Mesodermal cell (in vitro differentiated cells): ENCODE measurements at regions not wholly inside any gene's neighbourhood (a gene's known extent, or its start where the extent isn't known, plus 50 kb on each side); places are given as distances from the start of the nearest gene placed in this dataset.
"Not testable (repeated sequence)": the region's sequence is repeated elsewhere in the genome, so short reads cannot be mapped to it uniquely, and the experiment has no call there.

Source experiments
- H3K27ac ChIP-seq: 2 replicates; pipeline ENCODE4 v1.7.0; 2013; ENCODE audit warnings: mild to moderate bottlenecking, low read depth, low read length, moderate library complexity; ENCODE audit not compliant: severe bottlenecking
- H3K36me3 ChIP-seq: 2 replicates; pipeline ENCODE4 v1.7.1; 2013; ENCODE audit warnings: mild to moderate bottlenecking, low read length, moderate library complexity; ENCODE audit not compliant: control insufficient read depth, insufficient read depth
- H3K4me1 ChIP-seq: one replicate; pipeline ENCODE4 v1.7.1; 2013; ENCODE audit warnings: mild to moderate bottlenecking, low read length; ENCODE audit not compliant: insufficient read depth, control insufficient read depth, poor library complexity, severe bottlenecking
- H3K4me3 ChIP-seq: 2 replicates; pipeline ENCODE4 v1.7.0; 2013; ENCODE audit warnings: low read length, control low read depth, mild to moderate bottlenecking; ENCODE audit not compliant: insufficient read depth, poor library complexity, severe bottlenecking; ENCODE audit errors: extremely low read depth
- H3K9me3 ChIP-seq: 2 replicates; pipeline ENCODE4 v1.7.1; 2013; ENCODE audit warnings: mild to moderate bottlenecking, low read length, moderate library complexity; ENCODE audit not compliant: control insufficient read depth
- WGBS, 2 experiments: methylation state at CpG; one replicate each; pipeline ENCODE4 v1.1.5; 2013; ENCODE audit warnings: missing lambda C conversion rate in 2 of 2; ENCODE audit not compliant: insufficient coverage in 2 of 2; 5-methylcytosine and 5-hydroxymethylcytosine counted together

DNA sequence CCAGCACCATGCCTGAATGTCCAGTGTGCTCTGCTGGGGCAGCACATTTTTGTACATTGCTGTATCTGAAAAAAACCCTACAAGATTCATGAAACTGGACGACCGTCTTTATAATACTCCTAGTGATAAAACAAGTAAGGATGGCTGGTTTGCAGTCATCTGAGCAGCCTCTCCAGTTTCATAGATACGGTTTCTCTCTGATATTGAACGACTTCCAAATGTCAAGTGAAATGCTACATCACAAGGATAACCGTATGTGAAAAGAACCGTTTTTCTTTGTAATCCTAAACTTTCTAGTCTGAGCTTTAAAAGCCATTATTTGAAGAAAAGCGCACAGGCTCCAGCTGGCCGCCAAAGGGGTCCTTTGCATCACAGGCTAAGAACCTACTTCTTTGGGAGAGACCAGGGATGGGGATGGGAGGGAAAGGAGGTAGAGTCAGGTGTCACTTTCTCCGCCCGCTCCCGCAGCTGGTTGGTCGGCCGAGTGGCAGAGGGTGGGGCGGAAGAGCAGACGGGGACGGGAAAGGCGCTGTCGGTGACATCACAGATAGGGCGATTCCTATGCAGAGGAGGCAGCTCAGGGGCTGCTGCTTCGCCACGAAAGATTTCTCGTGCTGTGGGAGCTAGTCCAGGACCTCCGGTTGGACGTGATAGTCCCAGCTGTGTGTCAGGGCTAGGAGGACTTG, 180.4 kb upstream of the NOTCH2NLA start:
- H3K4me1 ChIP-seq, H3K36me3 ChIP-seq, H3K4me3 ChIP-seq, H3K9me3 ChIP-seq: not testable (repeated sequence)
- H3K27ac ChIP-seq = peak overlapping the region; percentile 72
- no CpG with 5 or more reads among the region's 24 CpGs for WGBS, 2 experiments

DNA sequence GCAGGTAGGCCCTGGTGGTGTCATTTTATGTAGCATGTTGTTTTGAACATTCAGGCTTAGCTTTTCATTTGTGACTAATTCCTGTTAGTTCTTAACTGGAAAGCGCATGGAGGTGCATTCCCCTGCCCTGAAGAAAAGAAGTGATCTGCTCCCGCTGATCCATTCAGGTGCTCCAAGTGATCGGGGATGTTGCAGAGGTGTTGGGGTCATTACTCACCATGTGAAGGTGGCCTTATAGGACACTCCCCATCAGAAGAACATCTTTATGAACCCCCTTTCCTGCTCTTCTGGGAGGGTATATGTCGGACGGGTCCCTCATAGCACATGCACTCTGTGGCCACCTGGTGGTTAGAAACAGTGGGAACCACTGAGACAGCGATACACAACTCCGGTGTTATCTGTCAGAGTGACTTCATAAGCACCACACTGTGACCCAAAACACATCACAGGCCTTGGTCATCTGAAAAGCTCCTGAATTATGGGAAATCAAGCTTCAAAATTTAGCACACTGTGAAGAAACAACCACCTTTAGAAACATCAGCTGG, 172.5 kb upstream of the NOTCH2NLA start:
- no CpG with 5 or more reads among the region's 7 CpGs for WGBS, 2 experiments
- H3K9me3 ChIP-seq, H3K36me3 ChIP-seq: not testable (repeated sequence)

DNA sequence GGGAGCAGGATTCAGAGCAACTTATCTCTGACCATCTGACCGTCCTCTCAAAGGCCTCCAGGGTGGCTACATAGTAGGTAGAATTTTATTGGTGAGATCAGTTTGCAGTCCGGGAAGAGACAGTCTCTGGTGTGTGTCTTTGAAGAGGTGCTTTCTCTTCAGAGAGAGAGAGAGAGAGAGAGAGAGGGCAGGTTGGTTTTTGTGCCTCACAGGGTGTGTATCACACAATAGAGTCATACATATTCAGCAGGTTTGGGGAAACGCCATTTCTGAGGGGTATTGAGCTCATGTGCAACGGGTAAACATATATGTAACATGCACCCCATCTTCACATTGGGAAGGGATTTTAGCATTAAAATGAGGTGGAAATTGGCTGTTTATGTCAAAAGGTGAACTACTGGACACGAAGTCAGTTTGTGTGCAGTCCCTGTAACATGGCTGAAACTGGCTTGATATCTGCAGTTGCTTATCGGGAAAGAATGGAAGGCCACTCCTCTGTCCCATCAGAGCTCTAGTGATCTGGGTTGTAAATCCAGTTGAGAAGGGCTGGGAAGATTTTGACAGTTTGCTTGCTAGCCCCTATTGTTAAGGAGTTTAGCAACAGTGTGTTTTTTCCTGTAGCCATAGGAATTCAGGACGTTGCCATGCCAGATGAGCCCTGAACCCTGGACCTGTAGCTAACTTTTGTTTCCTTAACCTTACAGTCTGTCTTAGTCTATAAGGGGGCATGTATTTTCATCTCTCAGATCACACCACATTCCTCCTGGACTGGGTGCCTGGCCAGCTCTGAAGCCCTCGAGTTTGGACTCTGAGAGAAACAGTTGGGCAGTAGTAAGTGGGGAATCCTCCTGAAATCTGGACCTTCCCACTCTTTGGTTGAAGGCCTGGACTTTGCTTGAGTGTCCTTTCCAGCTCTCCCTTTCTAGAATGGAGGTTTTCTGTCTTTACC, 171.6 kb upstream of the NOTCH2NLA start:
- H3K4me3 ChIP-seq, H3K36me3 ChIP-seq, H3K9me3 ChIP-seq, H3K27ac ChIP-seq, H3K4me1 ChIP-seq: not testable (repeated sequence)
- no CpG with 5 or more reads among the region's 8 CpGs for WGBS, 2 experiments

More for the DNA sequence above, 172.5 kb upstream of the NOTCH2NLA start:
- H3K4me3 ChIP-seq, H3K27ac ChIP-seq, H3K4me1 ChIP-seq: not testable (repeated sequence)

DNA sequence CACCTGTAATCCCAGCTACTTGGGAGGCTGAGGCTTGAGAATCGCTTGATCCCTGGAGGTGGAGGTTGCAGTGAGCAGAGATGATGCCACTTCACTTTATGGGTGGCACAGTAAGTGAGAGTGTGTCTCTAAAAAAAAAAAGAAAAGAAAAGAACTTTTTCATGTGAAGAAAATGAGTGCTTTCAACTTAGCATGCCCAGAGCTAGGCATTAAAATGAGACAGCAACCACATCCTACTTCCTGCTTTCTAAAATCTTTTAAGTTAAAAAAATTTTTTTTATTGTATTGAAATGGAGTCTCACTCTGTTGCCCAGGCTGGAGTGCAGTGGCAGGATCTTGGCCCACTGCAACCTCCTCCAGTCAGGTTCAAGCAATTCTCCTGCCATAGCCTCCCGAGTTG, 170.4 kb upstream of the NOTCH2NLA start:
- H3K4me1 ChIP-seq, H3K9me3 ChIP-seq, H3K27ac ChIP-seq, H3K36me3 ChIP-seq, H3K4me3 ChIP-seq: not testable (repeated sequence)
- WGBS, 2 experiments = no CpG with 5 or more reads among the region's 2 CpGs

DNA sequence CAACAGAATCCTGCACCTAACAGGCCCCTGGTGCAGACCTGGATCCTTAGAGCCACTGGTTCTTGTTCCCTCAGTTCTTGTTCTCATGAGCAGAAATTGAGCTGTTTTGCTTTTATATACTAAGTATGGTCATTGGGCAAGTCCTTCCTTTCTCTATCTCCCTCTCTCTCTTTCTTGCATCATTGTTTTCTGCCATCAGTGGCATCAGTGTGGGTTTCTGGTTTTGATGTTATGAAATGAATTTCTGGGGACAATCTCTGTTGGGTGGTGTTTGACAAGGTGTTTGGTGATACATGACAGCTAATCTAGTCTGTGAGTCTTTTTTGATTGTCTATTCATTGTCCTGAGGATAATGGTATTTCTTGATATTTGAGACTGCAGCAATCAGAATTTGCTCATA, 168.0 kb upstream of the NOTCH2NLA start:
- H3K4me3 ChIP-seq, H3K27ac ChIP-seq: not testable (repeated sequence)

DNA sequence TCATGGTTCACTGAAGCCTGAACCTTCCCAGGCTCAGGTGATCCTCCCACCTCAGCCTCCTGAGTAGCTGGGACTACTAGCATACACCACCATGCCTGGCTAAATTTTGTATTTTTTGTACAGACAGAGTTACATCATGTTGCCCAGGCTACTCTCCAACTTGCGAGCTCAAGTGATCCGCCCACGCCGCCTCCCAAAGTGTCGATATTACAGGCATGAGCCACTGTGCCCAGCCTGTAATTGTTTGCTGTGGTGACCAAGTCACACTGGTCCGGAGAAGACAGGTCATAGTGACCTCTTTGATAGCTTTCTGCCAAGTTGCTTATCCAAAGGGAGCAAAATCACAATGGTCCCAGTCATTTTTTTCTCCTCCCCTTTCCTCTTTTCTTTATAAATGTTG, 167.4 kb upstream of the NOTCH2NLA start:
- WGBS, 2 experiments = no CpG with 5 or more reads among the region's 6 CpGs
- not testable (repeated sequence) for H3K4me1 ChIP-seq, H3K27ac ChIP-seq, H3K9me3 ChIP-seq, H3K4me3 ChIP-seq, H3K36me3 ChIP-seq

More for the DNA sequence above, 168.0 kb upstream of the NOTCH2NLA start:
- H3K9me3 ChIP-seq, H3K36me3 ChIP-seq, H3K4me1 ChIP-seq: not testable (repeated sequence)

DNA sequence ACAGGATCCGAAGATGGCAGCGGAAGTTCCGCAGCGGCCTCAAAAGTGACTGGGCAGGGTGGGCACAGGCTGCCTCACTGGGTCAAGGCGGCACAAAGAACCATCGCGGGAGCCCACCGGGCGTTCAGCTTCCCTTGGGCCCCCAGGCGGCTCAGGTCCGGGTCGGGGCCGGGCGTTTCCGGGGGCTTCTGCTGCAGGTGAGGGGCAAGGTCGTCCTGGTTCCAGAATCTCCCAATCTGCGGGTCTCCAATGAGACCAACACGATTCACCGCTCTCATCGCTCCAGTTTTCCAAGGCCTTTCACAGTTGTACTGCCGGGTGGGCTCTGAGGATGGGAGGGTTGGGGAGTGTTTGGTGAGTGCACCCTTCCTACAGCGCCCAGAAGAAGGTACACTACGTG, 165.0 kb upstream of the NOTCH2NLA start:
- H3K36me3 ChIP-seq, H3K4me1 ChIP-seq, H3K9me3 ChIP-seq, H3K27ac ChIP-seq, H3K4me3 ChIP-seq: not testable (repeated sequence)
- WGBS, 2 experiments = 67 to 80% methylated on average over 1 of the region's 23 CpGs

DNA sequence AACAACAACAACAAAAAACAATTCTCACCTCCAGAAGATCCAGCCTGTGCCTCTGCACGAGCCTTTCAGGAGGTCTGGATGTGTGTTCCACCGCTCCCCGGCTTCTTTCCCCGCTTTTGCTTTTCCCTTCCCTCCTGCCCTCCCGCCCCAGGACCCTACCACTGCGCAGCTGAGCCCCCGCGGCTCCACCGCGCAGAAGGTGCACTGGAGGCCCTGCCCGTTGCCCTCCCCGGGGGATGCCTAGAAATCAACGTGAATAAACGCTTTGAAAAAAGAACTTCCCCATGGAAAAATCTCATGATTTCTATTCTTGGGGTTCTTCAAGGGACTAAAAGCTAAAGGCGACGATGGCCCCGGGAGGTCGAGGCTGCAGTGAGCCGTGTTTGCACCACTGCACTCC, 164.3 kb upstream of the NOTCH2NLA start:
- not testable (repeated sequence) for H3K9me3 ChIP-seq, H3K4me1 ChIP-seq, H3K27ac ChIP-seq, H3K4me3 ChIP-seq, H3K36me3 ChIP-seq
- 93 to 100% methylated on average over 1 to 2 of the region's 19 CpGs for WGBS, 2 experiments

DNA sequence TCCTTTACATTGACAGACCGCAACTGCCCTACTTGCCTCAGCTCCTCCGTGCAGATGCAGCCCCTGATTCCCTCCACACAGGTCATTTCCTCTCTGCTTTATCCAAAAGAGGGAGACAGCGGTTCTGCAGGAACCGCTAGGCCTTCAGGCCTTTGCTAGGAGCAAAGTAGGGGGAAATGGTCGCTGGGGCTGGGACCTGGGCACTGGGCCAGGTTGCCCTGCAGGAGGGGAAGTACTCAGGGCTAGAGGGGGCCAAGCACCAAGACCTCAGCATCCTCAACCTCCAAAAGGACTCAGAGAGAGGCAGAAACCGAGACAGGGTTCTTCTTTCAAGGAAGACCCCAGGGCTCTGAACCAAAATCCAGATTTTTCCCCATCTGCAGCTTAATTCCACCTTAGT, 160.4 kb upstream of the NOTCH2NLA start:
- H3K4me3 ChIP-seq, H3K36me3 ChIP-seq, H3K27ac ChIP-seq, H3K9me3 ChIP-seq, H3K4me1 ChIP-seq: not testable (repeated sequence)
- no CpG with 5 or more reads among the region's 6 CpGs for WGBS, 2 experiments

DNA sequence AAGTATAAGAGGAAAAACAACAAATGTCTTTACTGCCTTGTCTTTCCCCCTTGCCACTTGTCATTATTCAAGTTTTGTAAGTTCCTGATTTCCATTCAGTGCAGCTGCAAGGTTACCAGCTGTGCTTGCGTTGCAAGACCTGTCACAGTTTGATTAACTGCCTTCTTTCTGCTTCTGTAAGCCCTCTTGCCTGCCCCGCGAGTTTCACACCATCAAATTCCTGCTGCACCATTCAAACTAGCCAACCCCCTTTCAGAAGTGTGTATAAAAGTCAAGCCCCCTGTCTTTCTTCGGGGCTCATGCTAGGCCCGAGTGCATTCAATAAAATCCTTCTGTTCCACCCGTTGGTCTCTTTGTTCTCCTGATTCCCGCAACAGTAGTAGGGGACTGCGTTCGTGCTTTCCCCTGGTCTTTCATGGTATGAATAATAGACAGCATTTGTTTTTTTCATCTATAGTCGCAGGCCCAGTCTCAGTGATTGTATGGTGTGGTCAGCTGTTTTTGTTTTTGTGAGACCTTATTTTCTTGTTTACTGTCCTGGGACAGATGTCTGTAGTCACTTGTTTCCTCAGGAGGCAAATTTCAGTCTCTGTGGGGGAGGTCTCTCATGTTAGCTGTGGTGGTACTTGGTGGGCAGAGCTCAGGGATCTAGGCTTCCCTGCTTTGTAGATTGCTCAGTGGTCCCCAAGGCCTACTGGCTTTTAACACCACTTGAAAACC, 159.1 kb upstream of the NOTCH2NLA start:
- not testable (repeated sequence) for H3K36me3 ChIP-seq, H3K27ac ChIP-seq, H3K4me1 ChIP-seq, H3K4me3 ChIP-seq, H3K9me3 ChIP-seq
- WGBS, 2 experiments = no CpG with 5 or more reads among the region's 10 CpGs
